ENCODE measurements at regions not wholly inside any gene's neighbourhood (a gene's known extent, or its start where the extent isn't known, plus 50 kb on each side); places are given as distances from the start of the nearest gene placed in this dataset.

GRCh38 chr18:78766651-78767533, 212.7 kb upstream of the SALL3 start:
- H4K20me1 ChIP-seq (ENCODE audit: insufficient read depth, low read length): no peaks in the 10 kb centered on the region
- no peaks in the 10 kb centered on the region for H3K27me3 ChIP-seq (ENCODE audit: low read depth, low read length)
- H3K9ac ChIP-seq (ENCODE audit: low read length): no peak overlapping the region
- no peaks in the 10 kb centered on the region for H3K4me1 ChIP-seq (ENCODE audit: low read length)
- H3K27ac ChIP-seq (ENCODE audit: low read length): no peak overlapping the region
- H3K4me3 ChIP-seq (ENCODE audit: low read length): no peak overlapping the region
- H3K79me2 ChIP-seq (ENCODE audit: low read length): no peaks in the 10 kb centered on the region
- H2AFZ ChIP-seq (ENCODE audit: low read depth, low read length): no peak overlapping the region
- H3K9me3 ChIP-seq (ENCODE audit: insufficient read depth, low read length): peaks cover 11% of the 10 kb centered on the region
- TF ChIP-seq EZH2phosphoT487 (IDR thresholded peaks at IDR 0.05; ENCODE audit: low read depth) (no peak), CTCF (IDR thresholded peaks at IDR 0.05; ENCODE audit: low read depth, low read length) (no peak)
- H3K4me2 ChIP-seq (ENCODE audit: low read length): no peak overlapping the region
- H3K36me3 ChIP-seq (replicated peaks; ENCODE audit: low read depth, low read length): no peaks in the 10 kb centered on the region

- Histone ChIP-seq H3K4me1 (ENCODE audit: low read length) (no peaks in the 10 kb centered on the region), H3K27ac (ENCODE audit: low read length) (no peak overlapping the region), H3K9me3 (ENCODE audit: insufficient read depth, low read length) (peaks cover 7% of the 10 kb centered on the region), H3K27me3 (ENCODE audit: low read depth, low read length) (no peaks in the 10 kb centered on the region), H4K20me1 (ENCODE audit: insufficient read depth, low read length) (no peaks in the 10 kb centered on the region), H3K4me3 (ENCODE audit: low read length) (no peak overlapping the region), H3K79me2 (ENCODE audit: low read length) (no peaks in the 10 kb centered on the region), H3K4me2 (ENCODE audit: low read length) (no peak overlapping the region), H3K9ac (ENCODE audit: low read length) (no peak overlapping the region), H2AFZ (ENCODE audit: low read depth, low read length) (no peak overlapping the region), H3K36me3 (replicated peaks; ENCODE audit: low read depth, low read length) (no peaks in the 10 kb centered on the region)
- TF ChIP-seq CTCF (IDR thresholded peaks at IDR 0.05; ENCODE audit: low read depth, low read length) (no peak), EZH2phosphoT487 (IDR thresholded peaks at IDR 0.05; ENCODE audit: low read depth) (no peak)
Measured at GRCh38 chr18:78767648-78768071, 212.0 kb upstream of the SALL3 start.

DNA sequence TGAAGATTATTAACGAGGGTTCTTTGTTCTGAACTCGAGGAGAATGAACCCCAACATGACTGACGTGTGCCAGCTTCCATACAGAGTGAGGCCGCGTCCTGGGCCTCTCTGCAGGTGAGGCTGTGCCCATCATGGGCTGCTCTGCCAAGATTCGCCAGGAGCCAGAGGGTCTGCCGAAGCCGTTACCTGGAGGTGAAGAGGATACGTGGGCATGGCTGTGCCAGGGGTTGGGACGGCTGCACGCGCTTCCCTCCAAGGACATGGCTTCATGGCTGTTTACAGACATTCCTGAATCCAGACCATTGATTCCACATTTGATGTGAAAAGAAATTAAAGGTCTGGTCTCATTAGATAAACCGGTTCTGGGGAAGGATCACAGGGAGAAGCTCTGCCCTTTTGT, 211.4 kb upstream of the SALL3 start:
- no peaks in the 10 kb centered on the region for H4K20me1 ChIP-seq (ENCODE audit: insufficient read depth, low read length)
- H3K27me3 ChIP-seq (ENCODE audit: low read depth, low read length): no peaks in the 10 kb centered on the region

More for the DNA sequence above, 211.4 kb upstream of the SALL3 start:
- TF ChIP-seq EZH2phosphoT487 (IDR thresholded peaks at IDR 0.05; ENCODE audit: low read depth) (no peak), CTCF (IDR thresholded peaks at IDR 0.05; ENCODE audit: low read depth, low read length) (no peak)
- Histone ChIP-seq H3K9me3 (ENCODE audit: insufficient read depth, low read length) (peaks cover 1% of the 10 kb centered on the region), H3K79me2 (ENCODE audit: low read length) (no peaks in the 10 kb centered on the region), H3K9ac (ENCODE audit: low read length) (no peak overlapping the region), H2AFZ (ENCODE audit: low read depth, low read length) (no peak overlapping the region), H3K4me3 (ENCODE audit: low read length) (no peak overlapping the region), H3K4me1 (ENCODE audit: low read length) (no peaks in the 10 kb centered on the region), H3K36me3 (replicated peaks; ENCODE audit: low read depth, low read length) (no peaks in the 10 kb centered on the region), H3K4me2 (ENCODE audit: low read length) (no peak overlapping the region), H3K27ac (ENCODE audit: low read length) (no peak overlapping the region)
